Gastrocnemius medialis (tissue), 4 donors: ENCODE measurements at regions not wholly inside any gene's neighbourhood (a gene's known extent, or its start where the extent isn't known, plus 50 kb on each side); places are given as distances from the start of the nearest gene placed in this dataset.
A peak's percentile ranks its signal among the peaks of the same experiment; 100 is the strongest.
"Not testable (repeated sequence)": the region's sequence is repeated elsewhere in the genome, so short reads cannot be mapped to it uniquely, and the experiment has no call there.

Experiments
- ATAC-seq, 2 donors: fragments of 150-250 bp; one replicate each; pipeline ENCODE4 v1.9.1; 2016
- DNase-seq, 2 donors: peaks; one replicate each; pipeline ENCODE4 v3.0.0-alpha.2; 2019
- H3K27ac ChIP-seq, 4 donors: fragments of 200-600 bp; sonication (generic); 1 replicate in 1 of 4; 2 replicates in 3 of 4; pipeline ENCODE4 v1.5.1; 2016 to 2018; ENCODE audit warnings: mild to moderate bottlenecking in 2 of 4, moderate library complexity in 1 of 4
- H3K27me3 ChIP-seq, 3 donors: fragments of 200-600 bp; sonication (generic) in 2 of 3; 1 replicate in 1 of 3; 2 replicates in 2 of 3; pipeline versions ENCODE4 v1.5.1 to v1.6.0; 2016 to 2019; ENCODE audit warnings: mild to moderate bottlenecking in 1 of 3, moderate library complexity in 1 of 3
- H3K36me3 ChIP-seq, 2 donors: fragments of 200-600 bp; sonication (generic) in 1 of 2; one replicate each; pipeline ENCODE4 v1.5.1; 2017 to 2018
- H3K4me1 ChIP-seq, 2 donors: fragments of 200-600 bp; sonication (generic) in 1 of 2; one replicate each; pipeline ENCODE4 v1.5.1; 2016 to 2017; ENCODE audit warnings: mild to moderate bottlenecking in 2 of 2
- H3K4me3 ChIP-seq, 4 donors: fragments of 200-600 bp; sonication (generic) in 3 of 4; 1 replicate in 1 of 4; 2 replicates in 3 of 4; pipeline ENCODE4 v1.5.1; 2016 to 2019; ENCODE audit warnings: mild to moderate bottlenecking in 2 of 4
- H3K9me3 ChIP-seq, 3 donors: fragments of 200-600 bp; sonication (generic) in 2 of 3; 1 replicate in 1 of 3; 2 replicates in 2 of 3; pipeline ENCODE4 v1.5.1; 2016 to 2019
- CTCF ChIP-seq, 5 experiments: fragments of 450-650 bp in 3 of 5; fragments of 200-600 bp in 2 of 5; sonication (generic) in 2 of 5; IDR thresholded peaks in 4 of 5; conservative IDR thresholded peaks in 1 of 5; 1 replicate in 4 of 5; 2 replicates in 1 of 5; pipeline ENCODE4 v1.5.1; 2016 to 2019; ENCODE audit warnings: antibody characterized with exemption in 5 of 5, mild to moderate bottlenecking in 3 of 5, moderate library complexity in 3 of 5
- POLR2A ChIP-seq, 2 donors: fragments of 450-650 bp; IDR thresholded peaks; one replicate each; pipeline ENCODE4 v1.6.1; 2017; ENCODE audit warnings: antibody characterized with exemption in 2 of 2, mild to moderate bottlenecking in 2 of 2, moderate library complexity in 2 of 2
- in situ Hi-C, 4 donors: fragments of 200-750 bp; cut with MboI; loops; one replicate each; pipeline versions ENCODE4 v1.15.0 to v1.8.0; 2017; ENCODE audit warnings: low sequenced_read_pairs in 4 of 4
- intact Hi-C: fragments of 100-400 bp; cut with DNase I; formaldehyde crosslinking; loops from one replicate; pipeline ENCODE4 v1.15.1; 2023; ENCODE audit warnings: low total_unique reads

GRCh38 chr1:55298167-55298894, 83.2 kb upstream of the USP24 start:
- TF ChIP-seq POLR2A (IDR thresholded peaks at IDR 0.05), result no peak
- no peak for TF ChIP-seq CTCF (IDR thresholded peaks at IDR 0.05 in 4 of 5, conservative IDR thresholded peaks at IDR 0.05 in 1 of 5)
- intact Hi-C loops, result no loop called here

GRCh38 chr1:55296247-55296646, 81.1 kb upstream of the USP24 start:
- H3K27me3 ChIP-seq, H3K27ac ChIP-seq, H3K4me1 ChIP-seq, H3K4me3 ChIP-seq, ATAC-seq, H3K9me3 ChIP-seq, DNase-seq, H3K36me3 ChIP-seq, intact Hi-C loops: not testable (repeated sequence)
- in situ Hi-C loops, result loop anchor here in 1 of 4 donors (25.0 kb wide), 1 partner anchor 1416 kb away; no protein-coding TSS in a partner anchor

More at GRCh38 chr1:55298167-55298894, 83.2 kb upstream of the USP24 start:
- no peaks in the 10 kb centered on the region for H3K36me3 ChIP-seq
- H3K9me3 ChIP-seq, result peaks cover 0 to 5% (median 0%) of the 10 kb centered on the region in 3 donors
- DNase-seq, result no peak
- H3K27me3 ChIP-seq, result no peaks in the 10 kb centered on the region
- in situ Hi-C loops, result loop anchor here in 1 of 4 donors (25.0 kb wide), 1 partner anchor 1414 kb away; no protein-coding TSS in a partner anchor
- no peak overlapping the region for H3K4me3 ChIP-seq
- no peak for ATAC-seq
- H3K4me1 ChIP-seq, result peaks cover 0 to 12% of the 10 kb centered on the region in 2 donors
- no peak overlapping the region for H3K27ac ChIP-seq

- DNase-seq (no peak), ATAC-seq (no peak)
- no peaks in the 10 kb centered on the region for H3K27me3 ChIP-seq
- TF ChIP-seq POLR2A (IDR thresholded peaks at IDR 0.05) (no peak), CTCF (IDR thresholded peaks at IDR 0.05 in 4 of 5, conservative IDR thresholded peaks at IDR 0.05 in 1 of 5) (no peak)
- in situ Hi-C loops, result loop anchor here in 3 of 4 donors (10.0 to 25.0 kb wide), 3 partner anchors 1295 to 1423 kb away; no protein-coding TSS in a partner anchor
- H3K36me3 ChIP-seq, result no peaks in the 10 kb centered on the region
- H3K9me3 ChIP-seq, result no peaks in the 10 kb centered on the region
- no peak overlapping the region for H3K4me3 ChIP-seq
- H3K27ac ChIP-seq, result no peak overlapping the region
- intact Hi-C loops, result loop anchor here (10.0 kb wide), 1 partner anchor 1525 kb away; the partner anchor contains the start of gene FYB2
- no peaks in the 10 kb centered on the region for H3K4me1 ChIP-seq
Observed at GRCh38 chr1:55289614-55290013, 74.5 kb upstream of the USP24 start.

GRCh38 chr1:55289042-55289441, 73.9 kb upstream of the USP24 start:
- in situ Hi-C loops, result loop anchor here in 3 of 4 donors (10.0 to 25.0 kb wide), 3 partner anchors 1296 to 1423 kb away; no protein-coding TSS in a partner anchor
- Histone ChIP-seq H3K27me3 (no peaks in the 10 kb centered on the region), H3K4me1 (no peaks in the 10 kb centered on the region), H3K36me3 (no peaks in the 10 kb centered on the region), H3K4me3 (no peak overlapping the region), H3K9me3 (no peaks in the 10 kb centered on the region), H3K27ac (peak overlapping the region in 1 of 4 donors; percentile 43)
- intact Hi-C loops, result loop anchor here (10.0 kb wide), 1 partner anchor 1526 kb away; the partner anchor contains the start of gene FYB2
- no peak for TF ChIP-seq POLR2A (IDR thresholded peaks at IDR 0.05)
- TF ChIP-seq CTCF (IDR thresholded peaks at IDR 0.05 in 4 of 5, conservative IDR thresholded peaks at IDR 0.05 in 1 of 5), result no peak
- ATAC-seq (no peak), DNase-seq (no peak)

GRCh38 chr1:55288245-55288644, 73.1 kb upstream of the USP24 start:
- Histone ChIP-seq H3K9me3 (no peaks in the 10 kb centered on the region), H3K36me3 (no peaks in the 10 kb centered on the region), H3K4me3 (peak overlapping the region in 1 of 4 donors; percentile 9), H3K27me3 (no peaks in the 10 kb centered on the region), H3K27ac (peak overlapping the region in 2 of 4 donors; percentile 39 to 43), H3K4me1 (no peaks in the 10 kb centered on the region)
- peak; percentile 46 to 69 for ATAC-seq
- DNase-seq, result peak; percentile 17 to 37
- in situ Hi-C loops (loop anchor here in 3 of 4 donors (10.0 to 25.0 kb wide), 3 partner anchors 1297 to 1424 kb away; no protein-coding TSS in a partner anchor), intact Hi-C loops (loop anchor here (10.0 kb wide), 1 partner anchor 1527 kb away; the partner anchor contains the start of gene FYB2)
- no peak for TF ChIP-seq CTCF (IDR thresholded peaks at IDR 0.05 in 4 of 5, conservative IDR thresholded peaks at IDR 0.05 in 1 of 5)
- no peak for TF ChIP-seq POLR2A (IDR thresholded peaks at IDR 0.05)
